GM12875 (cell line): ENCODE measurements at regions not wholly inside any gene's neighbourhood (a gene's known extent, or its start where the extent isn't known, plus 50 kb on each side); places are given as distances from the start of the nearest gene placed in this dataset.

Experiments used
- H3K4me3 ChIP-seq: one replicate; pipeline ENCODE4 v1.5.1; 2011; ENCODE audit warnings: low read depth, low read length, control low read depth
- CTCF ChIP-seq: IDR thresholded peaks from 2 replicates; pipeline ENCODE4 v1.5.1; 2011; ENCODE audit warnings: low read depth, mild to moderate bottlenecking, control low read depth, inconsistent platforms, low read length, moderate library complexity, borderline replicate concordance; ENCODE audit not compliant: insufficient read depth

- no peak overlapping the region for H3K4me3 ChIP-seq
- TF ChIP-seq CTCF, result no peak
Observed at GRCh38 chr15:53351373-53351772, 408.1 kb downstream of the WDR72 start.

GRCh38 chr15:53346583-53346982 is 412.9 kb downstream of the WDR72 start:
- H3K4me3 ChIP-seq, result no peak overlapping the region
- no peak for TF ChIP-seq CTCF

- no peak for TF ChIP-seq CTCF
- no peak overlapping the region for H3K4me3 ChIP-seq
Observed at GRCh38 chr15:53331328-53332190, 427.9 kb downstream of the WDR72 start.

GRCh38 chr15:53328341-53328740 is 431.1 kb downstream of the WDR72 start:
- no peak for TF ChIP-seq CTCF
- H3K4me3 ChIP-seq, result no peak overlapping the region

- no peak overlapping the region for H3K4me3 ChIP-seq
- no peak for TF ChIP-seq CTCF
Observed at GRCh38 chr15:53324061-53324460, 435.4 kb downstream of the WDR72 start.

- H3K4me3 ChIP-seq, result no peak overlapping the region
- no peak for TF ChIP-seq CTCF
Observed at GRCh38 chr15:53323191-53323590, 436.3 kb downstream of the WDR72 start.

- no peak for TF ChIP-seq CTCF
- no peak overlapping the region for H3K4me3 ChIP-seq
Observed at GRCh38 chr15:53320816-53321215, 438.6 kb downstream of the WDR72 start.
